Heart left ventricle (tissue), 13 donors: ENCODE measurements at regions not wholly inside any gene's neighbourhood (a gene's known extent, or its start where the extent isn't known, plus 50 kb on each side); places are given as distances from the start of the nearest gene placed in this dataset.

ENCODE experiments used
- CTCF ChIP-seq, 12 donors: fragments of 200-600 bp; sonication (generic) in 4 of 12; IDR thresholded peaks; one replicate each; pipeline versions ENCODE4 v1.5.0 to v1.8.0; 2018 to 2022; ENCODE audit warnings: antibody characterized with exemption in 12 of 12, mild to moderate bottlenecking in 5 of 12
- POLR2A ChIP-seq, 2 donors: fragments of 450-650 bp; IDR thresholded peaks; one replicate each; pipeline ENCODE4 v1.6.1; 2017; ENCODE audit warnings: antibody characterized with exemption in 2 of 2, mild to moderate bottlenecking in 2 of 2, moderate library complexity in 2 of 2
- donor health status: ischemic (EF 13 %, LVEDD 7.1; RV severe dilation, severe dysfunction).
- donor health status: DM: no; HTN: yes; CAD: no.
- donor health status: DM: no; HTN: no; CAD: no.
- donor health status: ischemic (EF 25% LVEDD 6.9; RV normal size, moderate dysfunction).
- donor health status: ischemic (EF 25% LVEDD 5.7; RV mildly dilated, moderate dysfunction).
- donor health status: ischemic (EF 35%, LVEDD 5.7; RV mildly dilated, moderate dysfunction).
- donor health status: nonischemic (EF 11% LVEDD 7.7; RV severe dilation, severe dysfunction).
- donor health status: DM: yes; HTN: yes; CAD: no.
- donor health status: PGD.
- donor health status: ischemic (EF 29% LVEDD 5.4; RV normal size, mild dysfunction).
- donor health status: nonischemic (EF 23%, LVEDD 6.1; RV moderate dilation, normal function).

GRCh38 chr5:63194126-63194525, 615.5 kb downstream of the LRRC70 start:
- no peak for TF ChIP-seq CTCF (IDR thresholded peaks at IDR 0.05)
- TF ChIP-seq POLR2A (IDR thresholded peaks at IDR 0.05) = no peak
